GM18907 (cell line): ENCODE measurements at regions not wholly inside any gene's neighbourhood (a gene's known extent, or its start where the extent isn't known, plus 50 kb on each side); places are given as distances from the start of the nearest gene placed in this dataset.
"Not testable (repeated sequence)": the region's sequence is repeated elsewhere in the genome, so short reads cannot be mapped to it uniquely, and the experiment has no call there.

Experiments used
- ATAC-seq: cut with Tn5 transposase; IDR thresholded peaks from one replicate; pipeline ENCODE4 v1.9.1; 2021; ENCODE audit warnings: mild to moderate bottlenecking, moderate library complexity; ENCODE audit not compliant: unreplicated experiment

DNA sequence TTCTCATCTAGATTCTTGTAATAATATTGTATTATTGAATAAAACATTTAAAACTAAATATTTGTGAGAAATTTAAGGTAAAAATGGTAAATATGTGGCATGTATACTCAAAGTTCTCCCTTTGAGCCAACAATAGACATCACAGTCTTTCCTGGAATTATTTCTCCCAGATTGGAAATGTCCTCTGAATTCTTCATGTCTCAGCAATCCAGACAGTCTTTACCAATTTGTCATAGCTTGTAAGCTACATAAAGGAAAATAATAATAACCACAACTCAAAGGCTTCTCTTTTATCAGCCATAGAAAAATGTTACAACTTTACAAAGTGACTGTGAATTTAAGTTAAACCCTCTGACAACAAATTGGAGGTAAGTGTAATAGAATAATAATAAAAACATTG lies 784.9 kb downstream of the EPHA4 start:
- ATAC-seq = no peak

DNA sequence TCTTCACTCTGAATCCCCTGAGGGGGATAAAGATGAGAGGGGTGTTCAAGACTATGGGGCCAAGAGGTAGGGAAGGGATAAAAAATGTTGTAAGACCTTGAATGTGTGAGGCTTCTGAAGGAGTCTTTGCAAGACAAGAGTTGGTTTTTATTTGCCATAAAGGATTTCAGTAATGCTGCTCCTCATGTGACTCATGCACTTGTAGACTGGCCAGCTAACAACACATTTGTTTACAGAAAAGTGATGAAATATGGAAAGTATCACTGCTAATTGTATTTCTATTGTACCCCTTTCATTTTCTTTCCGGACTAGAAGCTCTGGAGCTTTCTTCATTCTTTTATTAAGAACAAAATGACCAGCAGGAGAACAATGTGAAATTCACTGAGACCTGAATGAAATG lies 782.1 kb downstream of the EPHA4 start:
- no peak for ATAC-seq

DNA sequence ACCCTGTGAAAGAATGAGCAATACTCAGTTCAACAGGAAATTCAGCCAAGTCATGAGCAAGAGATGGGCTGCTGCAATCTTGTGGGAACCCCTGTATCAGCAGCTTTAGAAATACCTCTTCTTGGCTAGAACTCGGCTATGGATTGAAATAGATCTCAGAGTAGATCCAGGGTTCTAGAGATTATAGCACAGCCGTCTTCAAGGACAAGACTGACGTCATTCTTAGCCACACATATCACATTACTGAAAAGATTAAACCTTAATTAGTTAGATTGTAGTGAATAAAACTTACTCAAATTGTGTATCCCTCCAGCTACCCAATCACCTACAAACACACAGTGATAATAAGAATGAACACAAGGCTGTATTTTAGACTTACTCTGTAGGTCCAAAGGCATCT lies 776.4 kb downstream of the EPHA4 start:
- ATAC-seq = no peak

- ATAC-seq = no peak
Observed at GRCh38 chr2:220811115-220811514, 761.0 kb downstream of the EPHA4 start.

- ATAC-seq = no peak
Observed at GRCh38 chr2:220811952-220812570, 760.0 kb downstream of the EPHA4 start.

DNA sequence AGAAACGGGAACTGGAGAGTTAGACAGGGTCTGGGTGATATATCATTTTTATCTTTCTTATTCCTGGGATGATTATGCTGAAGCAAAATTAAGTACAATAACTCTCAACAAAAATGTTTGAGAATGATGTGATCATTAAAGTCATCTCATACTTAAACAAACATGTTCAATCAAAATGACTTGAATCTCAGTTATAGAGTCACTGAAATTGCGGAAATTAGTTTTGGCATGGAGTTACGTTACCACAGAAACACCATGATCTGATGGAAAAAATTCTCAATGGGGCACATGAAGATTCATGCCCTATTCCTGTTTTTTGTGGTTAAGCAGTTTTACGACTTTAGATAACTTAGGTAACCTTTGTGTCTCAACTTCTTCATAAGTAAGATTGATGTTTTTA lies 757.7 kb downstream of the EPHA4 start:
- ATAC-seq = no peak

GRCh38 chr2:220815698-220816097 lies 756.4 kb downstream of the EPHA4 start:
- ATAC-seq = no peak

GRCh38 chr2:220821683-220822082 lies 750.4 kb downstream of the EPHA4 start:
- ATAC-seq = no peak

GRCh38 chr2:220823590-220823989 lies 748.5 kb downstream of the EPHA4 start:
- not testable (repeated sequence) for ATAC-seq

GRCh38 chr2:220833446-220833845 lies 738.7 kb downstream of the EPHA4 start:
- ATAC-seq = no peak

DNA sequence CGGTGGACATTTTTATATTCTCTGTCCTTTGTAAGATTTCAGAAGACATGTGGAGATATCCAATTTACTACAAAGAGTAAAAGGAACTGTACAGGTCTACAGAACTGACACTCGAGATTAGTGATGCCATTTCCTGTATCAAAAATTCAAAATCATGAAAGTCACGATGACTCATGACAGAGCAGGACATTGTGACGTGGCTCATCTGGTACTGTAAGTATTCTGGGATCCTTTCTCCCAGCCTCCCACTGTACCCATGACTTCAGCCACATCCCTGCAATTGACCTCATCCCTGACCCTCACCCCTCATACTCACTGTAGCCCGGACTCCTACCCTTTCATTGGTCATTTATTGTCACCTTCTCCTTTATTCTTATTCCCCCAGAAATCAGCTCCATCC lies 736.5 kb downstream of the EPHA4 start:
- no peak for ATAC-seq

DNA sequence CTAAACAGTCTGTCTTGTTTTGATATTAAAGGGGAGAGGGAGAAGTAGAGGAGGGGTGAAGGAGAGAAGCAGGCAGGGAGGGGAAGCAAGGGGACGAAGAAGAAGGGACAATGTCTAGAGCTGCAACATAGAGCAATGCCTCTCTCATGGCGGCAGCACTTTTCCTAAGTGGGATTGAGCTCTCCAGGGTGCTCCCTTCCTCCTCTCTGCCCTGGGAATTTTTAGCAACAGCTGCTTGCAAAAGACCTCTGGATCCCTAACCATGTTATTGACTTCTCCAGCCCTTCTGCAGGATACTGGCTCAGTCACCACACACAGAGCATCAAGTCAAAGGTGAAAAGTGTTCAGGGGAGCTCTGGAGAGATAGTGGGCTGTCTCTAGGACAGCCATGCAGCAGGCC lies 734.9 kb downstream of the EPHA4 start:
- ATAC-seq = no peak

- ATAC-seq = no peak
Observed at GRCh38 chr2:220842901-220843665, 729.0 kb downstream of the EPHA4 start.

DNA sequence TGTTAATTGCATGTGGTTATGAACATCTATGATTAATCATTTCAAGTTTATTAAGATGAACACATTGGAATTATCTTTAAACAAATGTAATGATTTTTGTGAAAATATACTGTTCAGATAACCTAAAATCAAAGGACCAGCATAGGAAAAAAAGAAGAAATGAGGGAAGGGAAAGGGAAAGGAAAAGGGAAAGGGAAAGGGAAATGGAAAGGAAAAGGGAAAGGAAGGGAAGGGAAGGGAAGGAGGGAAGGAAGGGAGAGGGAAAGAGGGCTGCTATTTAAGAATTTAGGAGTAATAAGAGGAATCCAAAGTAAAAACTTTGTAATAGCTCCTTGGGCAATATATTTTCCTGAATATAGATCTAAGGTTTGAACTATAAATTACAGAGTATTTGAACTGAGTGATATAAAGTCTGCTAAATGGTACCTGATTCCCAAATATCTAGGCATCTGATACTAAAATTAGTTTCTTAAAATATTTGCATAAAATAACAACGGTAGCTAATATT lies 726.3 kb downstream of the EPHA4 start:
- ATAC-seq = no peak

GRCh38 chr2:220847006-220847405 lies 725.1 kb downstream of the EPHA4 start:
- no peak for ATAC-seq

- no peak for ATAC-seq
Observed at GRCh38 chr2:220847589-220847988, 724.5 kb downstream of the EPHA4 start.

- no peak for ATAC-seq
Observed at GRCh38 chr2:220849433-220849832, 722.7 kb downstream of the EPHA4 start.

DNA sequence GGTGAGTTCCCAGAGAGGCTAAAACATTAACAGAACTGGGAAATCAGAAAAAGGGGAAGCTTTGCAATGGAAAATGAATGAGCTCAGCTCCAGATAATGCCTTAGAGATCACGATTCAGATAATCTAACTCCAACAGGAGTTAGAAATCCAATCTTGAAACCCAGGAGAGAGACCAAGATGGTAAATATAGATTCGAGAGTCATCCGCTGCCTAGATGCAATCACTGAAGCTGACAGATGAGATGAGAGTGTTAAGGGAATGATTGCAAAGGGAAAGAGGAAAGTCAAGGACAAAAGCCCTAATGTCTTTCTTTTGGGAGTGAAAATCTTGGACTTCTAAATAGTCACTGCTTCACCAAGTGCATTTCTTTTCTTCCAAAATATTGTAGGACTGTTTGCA lies 722.0 kb downstream of the EPHA4 start:
- no peak for ATAC-seq

GRCh38 chr2:220855296-220855695 lies 716.8 kb downstream of the EPHA4 start:
- no peak for ATAC-seq

- no peak for ATAC-seq
Observed at GRCh38 chr2:220856486-220856885, 715.6 kb downstream of the EPHA4 start.

- no peak for ATAC-seq
Observed at GRCh38 chr2:220857368-220857767, 714.7 kb downstream of the EPHA4 start.

- ATAC-seq = no peak
Observed at GRCh38 chr2:220858101-220858500, 714.0 kb downstream of the EPHA4 start.
